Osteoblast (primary cell): ENCODE measurements at regions not wholly inside any gene's neighbourhood (a gene's known extent, or its start where the extent isn't known, plus 50 kb on each side); places are given as distances from the start of the nearest gene placed in this dataset.
"Not testable (repeated sequence)": the region's sequence is repeated elsewhere in the genome, so short reads cannot be mapped to it uniquely, and the experiment has no call there.

Experiments
- DNase-seq: peaks from one replicate; pipeline ENCODE4 v3.0.0; 2011; ENCODE audit warnings: low spot score, mixed read lengths; ENCODE audit not compliant: insufficient read length; ENCODE audit errors: missing footprints
- H2AFZ ChIP-seq: 2 replicates; pipeline ENCODE4 v1.6.0; 2011; ENCODE audit warnings: mild to moderate bottlenecking, low read length
- H3K27ac ChIP-seq: 2 replicates; pipeline ENCODE4 v1.5.1; 2011; ENCODE audit warnings: mild to moderate bottlenecking, low read depth, low read length, moderate library complexity
- H3K27me3 ChIP-seq: 2 replicates; pipeline ENCODE4 v1.6.0; 2012; ENCODE audit warnings: mild to moderate bottlenecking, control low read depth, inconsistent platforms, low read length, moderate library complexity; ENCODE audit not compliant: insufficient read depth
- H3K36me3 ChIP-seq: 2 replicates; pipeline ENCODE4 v1.5.1; 2011; ENCODE audit warnings: mild to moderate bottlenecking, low read length, control low read depth, moderate library complexity; ENCODE audit not compliant: insufficient read depth
- H3K4me1 ChIP-seq: 2 replicates; pipeline ENCODE4 v1.5.1; 2011; ENCODE audit warnings: mild to moderate bottlenecking, low read length, control low read depth, moderate library complexity; ENCODE audit not compliant: insufficient read depth
- H3K4me2 ChIP-seq: 2 replicates; pipeline ENCODE4 v1.6.0; 2011; ENCODE audit warnings: mild to moderate bottlenecking, low read length; ENCODE audit not compliant: insufficient read depth
- H3K4me3 ChIP-seq: fragments of 200-600 bp; sonication (generic); 3 replicates; pipeline ENCODE4 v1.5.1; 2012; ENCODE audit warnings: mild to moderate bottlenecking, low read length, inconsistent platforms; ENCODE audit not compliant: insufficient read depth
- H3K79me2 ChIP-seq: 2 replicates; pipeline ENCODE4 v1.6.0; 2012; ENCODE audit warnings: mild to moderate bottlenecking, low read length, control low read depth, inconsistent platforms; ENCODE audit not compliant: insufficient read depth
- H3K9me3 ChIP-seq: 2 replicates; pipeline ENCODE4 v1.5.1; 2011; ENCODE audit warnings: low read depth, low read length, control low read depth
- H4K20me1 ChIP-seq: 2 replicates; pipeline ENCODE4 v1.6.0; 2012; ENCODE audit warnings: mild to moderate bottlenecking, low read length, control low read depth; ENCODE audit not compliant: insufficient read depth
- CTCF ChIP-seq: IDR thresholded peaks from 2 replicates; pipeline ENCODE4 v1.5.1; 2011; ENCODE audit warnings: mild to moderate bottlenecking, low read depth, low read length, moderate library complexity; ENCODE audit errors: extremely low read depth

DNA sequence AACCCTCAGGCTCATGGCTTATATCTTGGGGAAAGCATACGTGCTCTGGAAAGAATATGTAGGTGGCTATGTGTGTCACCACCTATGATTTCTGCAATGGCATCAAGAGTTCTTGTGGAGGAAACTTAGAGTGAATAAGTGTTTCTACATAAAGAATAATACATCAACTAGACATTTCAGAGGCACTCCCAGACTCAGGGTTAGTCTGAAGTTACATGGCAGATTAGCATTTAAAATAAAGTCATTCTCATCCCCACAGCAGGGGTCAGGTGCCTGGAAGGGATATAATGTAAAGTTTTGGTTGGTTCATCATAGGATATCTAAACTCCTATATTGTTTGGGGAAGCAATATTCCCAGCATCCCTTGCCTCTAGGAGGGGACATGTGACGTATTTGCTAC is 182.1 kb downstream of the PCTP start:
- Histone ChIP-seq H3K9me3 (no peaks in the 10 kb centered on the region), H3K27ac (no peak overlapping the region), H3K4me3 (no peak overlapping the region), H2AFZ (no peak overlapping the region), H4K20me1 (no peaks in the 10 kb centered on the region), H3K79me2 (no peaks in the 10 kb centered on the region), H3K36me3 (no peaks in the 10 kb centered on the region), H3K4me1 (no peaks in the 10 kb centered on the region), H3K4me2 (no peak overlapping the region), H3K27me3 (no peaks in the 10 kb centered on the region)
- TF ChIP-seq CTCF = no peak
- DNase-seq = no peak

DNA sequence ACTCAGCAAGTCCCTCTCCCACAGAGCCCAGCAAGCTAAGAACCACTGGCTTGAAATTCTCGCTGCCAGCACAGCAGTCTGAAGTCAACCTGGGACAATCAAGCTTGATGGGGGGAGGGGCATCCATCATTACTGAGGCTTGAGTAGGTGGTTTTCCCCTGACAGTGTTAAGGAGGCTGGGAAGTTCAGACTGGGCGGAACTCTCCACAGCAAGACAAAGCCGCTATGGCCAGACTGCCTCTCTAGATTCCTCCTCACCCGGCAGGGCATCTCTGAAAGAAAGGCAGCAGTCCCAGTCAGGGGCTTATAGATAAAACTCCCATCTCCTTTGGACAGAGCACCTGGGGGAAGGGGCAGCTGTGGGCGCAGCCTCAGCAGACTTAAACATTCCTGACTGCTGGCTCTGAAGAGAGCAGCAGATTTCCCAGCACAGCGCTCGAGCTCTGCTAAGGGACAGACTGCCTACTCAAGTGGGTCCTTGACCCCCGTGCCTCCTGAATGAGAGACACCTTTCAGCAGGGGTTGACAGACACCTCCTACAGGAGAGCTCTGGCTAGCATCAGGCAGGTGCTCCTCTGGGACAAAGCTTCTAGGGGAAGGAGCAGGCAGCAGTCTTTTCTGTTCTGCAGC is 188.4 kb downstream of the PCTP start:
- H4K20me1 ChIP-seq, H2AFZ ChIP-seq, H3K27me3 ChIP-seq, H3K79me2 ChIP-seq, H3K4me3 ChIP-seq, H3K36me3 ChIP-seq, H3K9me3 ChIP-seq, H3K4me2 ChIP-seq, H3K27ac ChIP-seq, DNase-seq, H3K4me1 ChIP-seq: not testable (repeated sequence)

DNA sequence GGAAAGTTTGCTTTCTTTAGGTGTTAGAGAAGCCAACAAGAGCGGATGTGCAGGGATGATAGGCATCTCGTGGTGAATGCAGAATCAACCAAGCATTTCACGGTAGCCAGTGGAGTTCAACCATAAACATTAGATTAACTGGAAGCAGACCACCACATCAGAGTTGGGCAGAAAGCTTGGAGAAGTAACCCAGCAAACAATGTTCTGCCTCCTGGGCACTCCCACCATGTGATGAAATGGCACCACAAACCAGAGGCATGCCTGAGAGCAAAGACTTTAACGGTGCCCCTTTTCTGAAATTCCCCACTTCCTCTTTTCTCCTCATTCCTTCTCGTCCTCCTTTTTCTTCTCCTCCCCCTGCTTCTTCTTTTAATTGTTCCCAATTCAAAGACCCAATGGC is 193.5 kb upstream of the ANKFN1 start:
- no peak for DNase-seq
- no peaks in the 10 kb centered on the region for H3K36me3 ChIP-seq
- H3K4me2 ChIP-seq = no peak overlapping the region
- H3K27ac ChIP-seq = no peak overlapping the region
- H3K9me3 ChIP-seq = no peaks in the 10 kb centered on the region
- no peak for TF ChIP-seq CTCF
- H2AFZ ChIP-seq = no peak overlapping the region
- H3K27me3 ChIP-seq = no peaks in the 10 kb centered on the region
- no peak overlapping the region for H3K4me3 ChIP-seq
- no peaks in the 10 kb centered on the region for H3K79me2 ChIP-seq
- H3K4me1 ChIP-seq = no peaks in the 10 kb centered on the region
- H4K20me1 ChIP-seq = no peaks in the 10 kb centered on the region

- H3K27ac ChIP-seq = no peak overlapping the region
- H2AFZ ChIP-seq = no peak overlapping the region
- TF ChIP-seq CTCF = no peak
- no peaks in the 10 kb centered on the region for H3K36me3 ChIP-seq
- no peaks in the 10 kb centered on the region for H3K79me2 ChIP-seq
- H3K9me3 ChIP-seq = no peaks in the 10 kb centered on the region
- no peaks in the 10 kb centered on the region for H4K20me1 ChIP-seq
- H3K27me3 ChIP-seq = no peaks in the 10 kb centered on the region
- H3K4me1 ChIP-seq = no peaks in the 10 kb centered on the region
- no peak overlapping the region for H3K4me3 ChIP-seq
- no peak for DNase-seq
- H3K4me2 ChIP-seq = no peak overlapping the region
Measured at GRCh38 chr17:55961386-55961785, 191.9 kb upstream of the ANKFN1 start.
